GM19324 (cell line): ENCODE measurements at regions not wholly inside any gene's neighbourhood (a gene's known extent, or its start where the extent isn't known, plus 50 kb on each side); places are given as distances from the start of the nearest gene placed in this dataset.

ENCODE experiments used
- ATAC-seq: cut with Tn5 transposase; IDR thresholded peaks from one replicate; pipeline ENCODE4 v1.9.1; 2021; ENCODE audit warnings: mild to moderate bottlenecking, moderate library complexity; ENCODE audit not compliant: unreplicated experiment, low FRiP score

DNA sequence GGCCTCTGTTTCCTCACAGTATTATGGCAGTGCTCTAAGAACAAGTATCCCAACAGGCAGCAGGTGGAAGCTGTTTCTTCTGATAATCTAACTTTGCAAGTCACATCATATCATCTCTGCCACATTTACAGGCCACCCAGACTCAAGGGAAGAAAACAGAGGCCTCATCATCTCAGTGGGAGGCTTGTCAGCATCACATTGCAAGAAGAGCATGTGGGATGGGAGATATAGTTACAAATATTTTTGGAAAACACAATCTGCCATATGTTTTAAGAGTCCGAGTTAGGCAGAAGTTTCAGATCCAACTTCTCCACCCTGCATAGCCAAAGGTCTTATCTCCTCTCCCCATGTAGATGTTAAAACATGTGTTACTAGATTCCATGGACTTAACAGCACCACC, 130.4 kb upstream of the PDE1C start:
- ATAC-seq: no peak

DNA sequence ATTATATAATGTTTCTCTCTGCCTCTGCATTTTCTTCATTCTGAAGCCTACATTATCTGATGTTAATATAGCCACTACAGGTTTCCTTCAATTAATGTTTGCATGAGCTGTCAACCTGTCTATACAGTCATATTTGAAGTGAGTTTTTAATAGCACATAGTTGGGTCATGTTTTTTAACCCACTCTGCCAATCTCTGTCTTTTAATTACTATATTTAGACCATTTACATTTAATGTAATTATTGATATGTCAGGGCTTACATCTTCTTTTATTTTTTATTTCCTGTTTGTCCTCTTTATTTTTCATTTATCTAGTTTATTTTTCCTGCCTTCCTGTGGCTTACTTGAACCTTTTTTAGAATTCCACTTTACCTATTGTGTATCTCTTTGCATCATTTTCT, 124.3 kb upstream of the PDE1C start:
- ATAC-seq: no peak

- ATAC-seq: no peak
Observed at GRCh38 chr7:32191305-32191704, 121.1 kb upstream of the PDE1C start.

DNA sequence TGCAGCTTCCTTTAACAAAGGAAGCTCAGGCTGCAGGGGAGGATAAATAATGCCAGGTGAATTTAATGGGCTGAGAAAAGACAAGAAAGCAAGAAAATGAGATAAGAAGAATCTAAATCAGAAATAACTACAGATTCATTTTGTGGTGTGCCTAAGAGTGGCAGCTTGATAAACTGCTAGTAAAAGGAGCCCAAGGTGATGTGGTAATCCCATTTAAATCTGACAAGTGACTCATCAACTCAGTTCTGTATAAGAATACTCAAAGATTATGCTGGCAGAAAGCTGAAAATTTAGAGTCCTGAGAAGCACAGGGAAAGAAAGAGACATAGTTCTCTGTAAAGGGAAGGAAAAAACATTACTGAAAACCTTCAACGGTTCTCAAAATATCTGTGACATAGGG, 109.4 kb upstream of the PDE1C start:
- ATAC-seq: no peak

DNA sequence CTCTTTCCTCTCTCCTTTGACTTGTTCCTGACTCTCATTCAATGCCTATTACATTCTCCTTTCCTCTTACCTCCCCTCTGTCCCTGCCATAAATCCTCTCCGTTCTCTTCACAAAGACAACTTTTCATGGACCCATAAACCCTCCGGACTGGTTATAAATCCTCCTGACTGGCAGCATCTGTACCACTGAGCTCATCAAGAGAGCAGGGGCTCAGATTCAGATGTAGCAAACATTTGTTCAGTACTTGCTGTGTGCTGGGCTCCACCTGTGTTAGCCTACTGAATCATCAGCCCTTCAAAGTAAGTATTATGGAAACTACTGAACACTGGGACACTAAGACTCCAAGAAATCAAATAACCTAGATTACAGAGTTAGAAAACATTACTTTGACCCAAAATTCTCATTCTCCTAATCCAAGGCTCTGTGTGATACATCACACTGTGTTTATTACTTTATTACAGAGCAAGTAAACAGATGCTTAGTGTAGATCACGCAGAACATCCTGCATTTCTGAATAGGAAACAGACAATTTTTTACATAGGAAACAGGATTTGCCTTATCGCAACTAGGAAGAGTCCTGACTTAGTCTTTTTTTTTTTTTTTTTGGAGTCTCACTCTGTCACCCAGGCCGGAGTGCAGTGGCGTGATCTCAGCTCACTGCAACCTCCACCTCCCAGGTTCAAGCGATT, 108.6 kb upstream of the PDE1C start:
- ATAC-seq: no peak

GRCh38 chr7:32177232-32177631, 107.0 kb upstream of the PDE1C start:
- no peak for ATAC-seq

- ATAC-seq: no peak
Observed at GRCh38 chr7:32175099-32175498, 104.9 kb upstream of the PDE1C start.

GRCh38 chr7:32171248-32171647, 101.0 kb upstream of the PDE1C start:
- ATAC-seq: no peak

DNA sequence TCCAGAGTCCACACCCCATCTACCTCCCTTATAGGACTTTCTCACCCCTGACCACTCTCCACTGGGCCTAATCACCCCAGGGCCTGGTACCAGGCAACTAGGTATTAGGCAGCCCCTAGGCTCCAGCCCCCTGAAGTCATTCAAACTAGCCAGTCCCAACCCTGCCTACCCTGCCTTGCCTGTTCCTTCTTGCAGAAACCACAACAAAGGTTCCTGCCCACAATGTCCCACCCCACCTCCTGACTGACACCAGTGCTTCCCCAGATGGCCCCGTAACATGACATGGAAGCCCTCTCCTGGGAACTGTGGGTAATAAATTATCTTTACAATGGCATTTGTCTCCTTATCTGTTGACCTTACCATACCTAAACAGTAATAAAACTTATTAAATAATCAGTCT, 100.6 kb upstream of the PDE1C start:
- ATAC-seq: no peak

DNA sequence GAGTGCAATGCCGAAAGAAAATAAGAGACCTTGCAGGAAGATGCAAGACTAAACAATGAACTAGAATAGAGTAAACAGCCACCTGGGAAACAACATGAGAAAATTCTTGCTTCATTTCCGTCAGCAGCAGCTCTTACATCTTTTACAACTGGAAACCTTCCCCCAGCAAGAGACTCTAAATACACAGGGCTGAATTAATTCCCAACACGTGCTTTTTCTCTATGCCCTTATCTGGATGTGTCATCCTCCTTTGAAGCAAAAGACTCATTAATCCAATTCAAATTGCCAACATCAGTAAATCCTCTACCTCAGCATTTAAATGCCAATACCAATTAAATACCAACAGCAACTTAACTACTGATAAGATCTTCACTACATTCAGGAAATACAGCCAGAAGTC, 99.0 kb upstream of the PDE1C start:
- ATAC-seq: no peak

GRCh38 chr7:32167815-32168214, 97.6 kb upstream of the PDE1C start:
- ATAC-seq: no peak

- ATAC-seq: no peak
Observed at GRCh38 chr7:32167256-32167655, 97.0 kb upstream of the PDE1C start.

- ATAC-seq: no peak
Observed at GRCh38 chr7:32164341-32164996, 94.3 kb upstream of the PDE1C start.

- no peak for ATAC-seq
Observed at GRCh38 chr7:32163896-32164295, 93.7 kb upstream of the PDE1C start.

DNA sequence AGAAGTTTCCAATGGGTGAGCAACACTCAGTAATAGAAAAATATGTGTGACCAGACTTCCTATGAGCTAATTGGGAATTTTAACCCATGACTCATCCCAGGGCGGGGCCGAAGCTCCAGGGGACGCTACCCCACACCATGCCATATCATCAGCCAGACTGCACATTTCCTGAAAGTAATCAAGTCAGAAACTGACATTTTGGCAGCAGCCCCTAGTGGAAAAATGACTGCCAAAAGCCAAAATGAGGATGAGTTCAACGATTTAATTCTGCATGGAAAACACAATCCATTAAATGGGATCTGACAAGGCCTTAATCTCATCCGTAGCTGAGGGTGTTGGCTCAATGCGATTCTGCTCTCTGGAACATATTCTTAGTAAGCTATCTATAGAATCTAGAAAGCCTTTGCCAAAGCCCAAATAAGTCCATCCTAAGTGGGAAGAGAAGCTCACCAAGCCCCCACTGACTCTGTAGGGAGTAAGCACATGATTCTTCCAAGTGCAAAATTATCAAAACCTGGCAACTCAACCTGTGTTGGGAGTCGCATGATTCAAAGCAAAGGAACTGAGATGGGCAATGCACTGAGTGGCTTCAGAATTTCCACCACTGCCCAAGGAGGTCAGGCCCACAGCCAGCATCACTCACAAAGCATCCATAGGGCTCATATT, 93.1 kb upstream of the PDE1C start:
- no peak for ATAC-seq

GRCh38 chr7:32161708-32162107, 91.5 kb upstream of the PDE1C start:
- ATAC-seq: no peak

GRCh38 chr7:32158751-32159745, 88.8 kb upstream of the PDE1C start:
- no peak for ATAC-seq

GRCh38 chr7:32158076-32158475, 87.9 kb upstream of the PDE1C start:
- ATAC-seq: no peak

- ATAC-seq: no peak
Observed at GRCh38 chr7:32155712-32156111, 85.5 kb upstream of the PDE1C start.

DNA sequence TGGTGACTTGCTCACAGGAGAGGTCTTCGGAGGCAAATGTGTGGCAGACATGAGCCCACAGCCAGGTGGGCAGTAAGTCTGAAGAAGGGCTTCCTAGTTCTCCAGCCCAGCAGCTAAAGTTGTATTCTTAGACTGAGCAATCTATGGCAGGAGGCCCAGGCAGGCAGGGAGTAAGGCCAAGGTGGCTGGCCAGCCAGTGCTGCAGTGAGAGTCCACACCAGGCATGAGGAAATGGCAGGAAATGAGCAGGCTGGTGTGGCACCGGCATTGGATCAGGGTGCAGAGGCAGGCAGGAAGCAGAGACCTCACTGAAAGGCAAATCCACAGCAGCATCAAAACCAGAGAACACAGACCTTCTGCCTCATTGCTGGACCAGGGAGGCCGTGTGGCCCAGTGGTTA, 84.6 kb upstream of the PDE1C start:
- ATAC-seq: no peak

DNA sequence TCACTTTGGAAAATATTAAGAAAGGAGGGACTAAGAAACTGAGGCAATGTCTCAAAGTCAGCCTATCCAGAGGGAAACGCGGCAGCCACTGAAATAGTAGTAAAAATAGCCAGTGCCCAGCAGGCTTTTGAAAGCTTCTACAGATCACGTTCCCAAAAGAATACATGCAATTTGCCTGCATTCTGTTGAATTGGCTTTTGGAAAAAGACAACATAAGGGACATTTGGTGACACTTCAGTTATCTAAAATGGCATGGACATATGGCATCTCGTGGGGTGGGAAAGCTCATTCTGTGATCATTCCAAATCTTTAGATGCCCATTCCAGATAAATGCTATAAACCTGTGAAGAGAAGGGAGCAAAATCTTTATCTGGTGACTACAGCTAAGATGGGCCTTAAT, 82.8 kb upstream of the PDE1C start:
- ATAC-seq: no peak
